CD4-positive, alpha-beta T cell treated with Interleukin-2 at 100 ng/mL for 4 hours (primary cell): ENCODE measurements at regions not wholly inside any gene's neighbourhood (a gene's known extent, or its start where the extent isn't known, plus 50 kb on each side); places are given as distances from the start of the nearest gene placed in this dataset.
"Not testable (repeated sequence)": the region's sequence is repeated elsewhere in the genome, so short reads cannot be mapped to it uniquely, and the experiment has no call there.

Experiments used
- DNase-seq: peaks from one replicate; pipeline ENCODE4 v3.0.0-alpha.2; 2020; ENCODE audit warnings: low spot score

DNA sequence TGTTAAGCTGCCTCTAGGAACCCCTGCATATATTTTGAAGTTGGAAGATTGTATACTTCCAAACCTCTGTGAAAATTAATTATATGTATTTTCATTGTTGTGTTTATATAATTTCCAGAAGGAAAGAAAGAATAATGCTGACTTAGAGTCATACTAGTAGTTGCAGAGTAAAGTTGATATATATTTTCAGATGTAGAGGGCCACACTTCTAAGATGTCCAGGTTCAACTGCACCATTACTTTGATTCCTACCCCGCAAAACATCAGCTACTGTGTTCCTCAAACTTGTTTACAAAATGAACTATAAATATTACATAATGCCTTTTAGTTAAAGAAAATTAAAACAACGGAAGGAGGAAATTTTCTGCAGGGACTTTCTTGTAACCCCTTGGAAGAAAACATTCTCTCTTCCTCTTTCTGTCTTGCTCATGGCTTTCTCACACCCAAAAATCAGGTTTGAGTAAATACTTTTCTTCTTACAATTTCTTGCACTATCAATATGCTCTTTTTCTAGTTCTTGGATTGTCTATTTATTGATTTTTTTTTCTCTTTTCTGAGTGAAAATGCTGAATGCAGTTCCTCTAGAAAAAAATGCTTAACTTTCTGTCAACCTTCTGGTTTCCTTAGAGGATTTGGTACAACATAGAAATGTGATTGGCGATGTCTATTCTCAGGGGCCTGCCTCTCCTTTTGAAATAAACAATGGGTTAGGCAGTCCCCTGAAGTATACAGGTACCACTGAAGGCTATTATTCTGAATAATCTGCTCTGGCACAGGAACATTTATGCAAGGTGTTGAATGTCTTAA, 867.8 kb downstream of the TTLL7 start:
- DNase-seq, result no peak

DNA sequence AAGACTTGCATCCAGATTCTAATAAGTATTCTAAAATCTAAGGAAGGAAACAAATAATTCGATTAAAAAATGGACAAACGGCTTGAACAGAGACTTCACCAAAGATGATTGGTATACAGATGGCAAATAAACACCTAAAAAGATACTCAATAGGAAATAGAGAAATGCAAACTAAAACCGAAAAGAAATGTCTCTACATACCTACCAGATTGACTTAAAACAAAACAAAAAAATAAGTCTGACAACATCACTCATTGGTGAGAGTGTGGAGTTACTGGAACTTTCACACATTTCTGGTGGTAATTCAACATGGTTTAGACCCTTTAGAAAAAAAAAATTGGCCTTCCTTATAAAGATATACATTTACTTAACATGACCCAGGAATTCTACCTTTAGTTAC, 869.8 kb downstream of the TTLL7 start:
- DNase-seq, result no peak

DNA sequence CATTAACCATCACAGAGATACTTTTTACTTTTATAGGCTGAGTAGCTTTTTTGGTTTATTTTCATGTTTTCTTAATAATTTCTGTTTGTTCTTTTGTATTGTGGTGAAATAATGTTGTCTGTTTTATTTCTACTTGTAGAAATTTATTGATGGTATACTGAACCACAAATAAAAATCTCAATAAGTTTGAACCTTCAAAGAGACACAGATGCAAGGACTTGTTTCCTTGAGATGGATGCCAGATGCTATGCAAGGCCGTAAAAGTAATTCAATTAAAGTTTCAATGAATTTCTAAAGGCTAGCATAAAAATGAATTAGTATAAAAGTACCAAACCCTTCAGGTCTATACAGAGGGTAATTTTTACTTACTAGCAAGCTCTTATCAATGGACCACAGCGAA, 873.5 kb downstream of the TTLL7 start:
- DNase-seq, result no peak

- DNase-seq, result no peak
Observed at GRCh38 chr1:83123019-83123418, 875.9 kb downstream of the TTLL7 start.

DNA sequence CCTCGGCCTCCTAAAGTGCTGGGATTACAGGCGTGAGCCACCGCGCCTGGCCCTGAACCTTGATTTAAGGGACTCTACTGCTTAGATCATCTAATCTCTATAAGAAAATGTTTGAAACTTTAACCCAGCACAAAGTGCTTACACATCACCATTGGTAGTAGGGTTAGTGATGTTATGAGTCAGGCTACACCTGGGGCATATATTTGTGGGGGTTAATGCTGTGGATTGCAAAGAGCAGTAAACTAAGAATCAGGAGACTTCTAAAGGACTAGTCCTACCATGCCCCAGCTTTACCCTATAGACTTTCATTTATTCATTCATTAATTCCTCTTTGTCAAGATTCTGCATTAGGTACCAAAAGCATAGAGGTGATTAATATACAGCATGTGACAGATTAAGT, 880.5 kb downstream of the TTLL7 start:
- no peak for DNase-seq

DNA sequence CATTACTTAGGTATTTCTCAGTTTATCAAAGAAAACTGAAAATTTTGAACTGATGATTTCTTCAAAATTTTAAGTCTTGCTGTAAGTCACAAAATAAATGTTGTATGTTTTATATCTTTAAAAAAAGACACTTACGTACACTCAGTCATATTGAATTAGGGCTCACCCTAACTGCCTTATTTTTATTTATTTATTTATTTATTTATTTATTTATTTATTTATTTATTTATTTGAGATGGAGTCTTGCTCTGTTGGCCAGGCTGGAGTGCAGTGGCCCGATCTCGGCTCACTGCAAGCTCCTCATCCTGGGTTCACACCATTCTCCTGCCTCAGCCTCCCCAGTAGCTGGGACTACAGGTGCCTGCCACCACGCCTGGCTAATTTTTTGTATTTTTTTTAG, 881.9 kb downstream of the TTLL7 start:
- not testable (repeated sequence) for DNase-seq

- no peak for DNase-seq
Observed at GRCh38 chr1:83115785-83116184, 883.1 kb downstream of the TTLL7 start.

DNA sequence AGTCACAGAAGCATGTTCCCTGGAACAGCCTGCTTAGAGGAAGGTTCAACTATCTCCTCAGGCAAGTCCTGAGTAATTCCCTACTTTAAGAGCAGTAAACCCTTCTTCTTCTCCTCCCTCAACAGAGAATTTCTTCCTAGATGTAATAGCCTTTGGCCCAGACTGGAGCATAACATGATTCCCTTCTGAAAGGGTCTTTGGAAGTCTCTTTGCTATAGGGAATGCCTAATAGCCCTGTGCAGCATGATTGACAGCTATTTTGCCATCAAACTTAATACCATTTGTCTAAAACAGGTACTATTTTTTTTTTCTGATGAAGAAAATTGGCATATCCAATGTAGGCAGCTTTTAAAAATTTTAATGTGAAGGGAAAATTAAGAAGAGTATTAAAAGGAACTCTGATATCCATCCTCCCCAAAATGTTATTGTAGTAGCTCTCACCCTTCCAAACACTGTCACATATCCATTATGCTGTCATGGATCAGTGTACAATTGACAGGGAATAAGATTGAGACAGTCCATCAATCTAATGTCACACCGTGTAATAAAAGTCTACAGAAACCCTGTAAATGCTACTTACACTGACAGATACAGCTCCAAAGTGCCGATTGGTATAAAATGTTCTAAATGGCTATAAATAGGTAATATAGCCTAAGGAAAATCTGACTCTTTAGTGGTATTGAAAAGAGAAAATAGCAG, 884.6 kb downstream of the TTLL7 start:
- no peak for DNase-seq

- DNase-seq, result no peak
Observed at GRCh38 chr1:83113652-83114051, 885.3 kb downstream of the TTLL7 start.

GRCh38 chr1:83112248-83112885, 886.6 kb downstream of the TTLL7 start:
- DNase-seq, result no peak

DNA sequence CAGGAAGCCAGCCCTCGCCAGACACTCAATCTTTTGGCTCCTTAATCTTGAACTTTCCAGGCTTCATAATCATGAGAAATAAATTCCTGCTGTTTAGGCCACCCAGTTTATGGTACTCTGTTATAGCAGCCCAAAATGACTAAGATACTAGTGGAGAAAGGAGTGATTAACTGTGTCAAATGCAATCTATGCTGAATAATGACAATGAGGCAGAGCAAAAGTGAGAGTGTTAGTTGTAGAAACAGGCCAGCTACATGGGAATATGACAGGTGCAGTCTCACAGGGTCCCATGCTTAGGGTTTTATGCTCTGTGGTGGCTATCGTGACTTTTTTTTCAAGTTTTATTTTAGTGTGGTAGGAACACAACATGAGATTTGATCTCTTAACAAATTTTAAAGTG, 888.8 kb downstream of the TTLL7 start:
- no peak for DNase-seq

- no peak for DNase-seq
Observed at GRCh38 chr1:83109692-83110091, 889.2 kb downstream of the TTLL7 start.

DNA sequence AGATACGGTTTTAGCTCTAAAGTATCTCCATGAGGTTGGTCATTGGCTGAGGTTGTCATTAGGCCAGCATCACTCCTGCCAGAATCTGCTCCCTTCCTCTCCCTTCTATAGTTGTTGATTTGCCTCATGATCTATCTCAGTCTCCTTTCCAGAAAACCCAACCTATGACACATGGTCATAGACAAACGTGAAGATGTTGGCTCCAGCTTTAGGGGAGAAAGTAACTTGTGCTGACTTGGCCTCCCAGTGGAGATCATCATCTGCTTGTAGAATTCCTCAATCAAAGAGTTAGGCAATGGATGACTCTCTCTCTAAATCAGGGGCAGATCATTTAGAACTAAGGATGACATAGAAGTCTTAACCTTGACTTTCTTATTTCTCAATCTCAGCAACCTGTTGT, 894.4 kb downstream of the TTLL7 start:
- no peak for DNase-seq

GRCh38 chr1:83103341-83103740, 895.6 kb downstream of the TTLL7 start:
- DNase-seq, result no peak

DNA sequence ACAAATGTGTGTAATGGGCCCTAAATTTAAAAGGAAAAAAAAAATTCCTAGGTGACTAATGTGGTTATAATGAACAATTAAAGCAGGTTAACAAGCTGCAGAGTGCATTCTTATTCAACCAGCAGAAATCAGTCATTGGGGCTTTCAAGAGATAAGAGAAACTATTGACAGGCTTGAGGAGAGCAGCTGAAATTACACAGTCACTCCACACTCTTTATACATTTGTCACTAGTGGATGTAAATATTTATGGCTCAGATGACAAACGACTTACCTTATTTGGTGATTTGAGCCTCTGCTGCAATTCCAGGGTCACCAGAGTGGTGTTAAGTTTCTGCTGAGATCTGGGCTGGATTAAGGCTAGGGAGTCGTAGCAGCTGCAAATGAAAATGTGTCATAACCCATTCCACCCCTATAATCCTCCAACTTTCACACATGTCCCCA, 896.3 kb downstream of the TTLL7 start:
- DNase-seq, result no peak

DNA sequence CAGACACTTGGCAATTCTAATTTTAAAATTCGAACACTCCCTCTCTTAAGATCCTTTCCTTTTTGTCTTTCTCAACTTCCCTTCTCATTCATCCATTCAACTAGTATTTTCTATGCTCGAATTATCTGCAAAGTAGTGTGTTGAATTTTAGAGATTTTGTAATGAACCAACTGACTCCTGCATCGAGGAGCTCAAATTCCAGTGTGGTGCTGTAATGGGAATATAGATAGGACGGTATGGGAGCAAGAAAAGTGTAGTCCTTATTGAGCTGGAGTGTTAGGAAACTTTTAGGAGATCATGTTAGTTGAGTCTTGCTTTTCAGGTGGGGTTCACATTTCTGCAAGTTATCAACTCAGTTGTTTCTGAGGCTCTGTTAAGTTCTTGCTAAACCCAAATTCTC, 897.5 kb downstream of the TTLL7 start:
- DNase-seq, result no peak

DNA sequence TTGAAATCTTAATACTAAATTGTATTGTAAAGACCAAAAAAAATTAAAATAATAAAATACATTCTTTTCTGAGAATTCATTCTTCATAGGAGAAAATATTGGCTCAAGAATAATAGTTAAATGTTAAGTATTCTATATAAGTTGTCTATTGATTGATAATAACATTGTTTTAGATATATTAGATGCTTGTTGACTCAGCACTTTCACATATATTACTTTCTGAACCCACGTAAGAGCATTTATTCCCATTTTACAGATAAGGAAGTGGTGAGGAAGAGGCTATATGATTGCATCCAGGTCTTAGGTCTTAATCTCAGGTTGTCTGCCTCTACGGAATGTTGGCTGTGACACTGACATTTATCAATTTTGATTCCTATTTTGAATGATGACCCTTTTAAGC, 898.8 kb downstream of the TTLL7 start:
- DNase-seq, result no peak

DNA sequence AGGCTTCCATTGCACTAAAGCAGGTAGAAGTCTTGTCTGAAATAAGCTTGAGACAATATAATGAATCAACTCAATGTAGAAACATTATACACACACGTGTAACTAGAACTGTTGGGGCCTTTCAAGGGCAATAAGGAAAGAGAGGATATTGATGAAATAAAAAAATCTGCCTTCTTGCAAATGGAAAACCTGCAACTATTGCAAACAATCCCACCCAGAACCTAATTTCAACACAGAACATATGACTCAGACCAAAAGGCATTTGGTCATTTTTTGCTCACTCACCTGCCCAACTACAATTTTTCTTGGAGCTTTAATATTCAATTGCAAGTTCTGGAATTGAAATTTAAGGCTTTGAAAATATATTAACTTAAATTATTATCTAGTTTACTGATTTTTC, 900.1 kb downstream of the TTLL7 start:
- no peak for DNase-seq

GRCh38 chr1:83098131-83098530, 900.8 kb downstream of the TTLL7 start:
- DNase-seq, result no peak

DNA sequence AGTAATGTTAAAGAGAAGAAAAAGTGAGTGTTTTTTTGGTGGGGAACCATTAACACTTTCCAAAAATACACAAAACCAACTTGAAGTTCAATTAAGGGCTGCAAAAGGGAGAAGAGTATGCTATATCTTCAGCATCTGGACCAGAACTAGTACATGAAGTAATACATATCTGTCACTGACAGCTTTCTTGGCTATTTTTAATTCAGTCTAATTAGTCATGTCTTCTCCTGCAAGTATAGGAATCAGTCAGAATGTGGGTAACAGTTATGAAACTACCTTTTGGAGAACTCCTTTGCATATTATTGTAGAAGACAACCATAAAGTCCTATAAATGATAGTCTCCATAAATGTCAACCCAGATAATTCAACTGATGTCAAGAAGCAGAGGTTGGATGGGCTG, 901.2 kb downstream of the TTLL7 start:
- no peak for DNase-seq

DNA sequence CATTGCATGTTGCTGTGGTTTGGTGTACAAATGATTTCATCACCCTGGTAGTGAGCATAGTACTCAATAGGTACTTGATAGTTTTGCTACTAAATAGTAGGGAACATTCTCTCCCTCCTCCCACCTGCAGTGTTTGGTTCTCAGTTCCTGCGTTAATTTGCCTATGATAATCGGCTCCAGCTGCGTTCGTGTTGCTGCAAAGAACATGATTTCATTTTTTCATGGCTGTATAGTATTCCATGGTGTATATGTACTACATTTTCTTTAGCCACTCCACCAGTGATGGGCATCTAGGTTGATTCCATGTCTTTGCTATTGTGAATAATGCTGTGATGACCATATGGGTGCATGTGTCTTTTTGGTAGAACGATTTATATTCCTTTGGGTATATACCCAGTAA, 903.4 kb downstream of the TTLL7 start:
- no peak for DNase-seq

DNA sequence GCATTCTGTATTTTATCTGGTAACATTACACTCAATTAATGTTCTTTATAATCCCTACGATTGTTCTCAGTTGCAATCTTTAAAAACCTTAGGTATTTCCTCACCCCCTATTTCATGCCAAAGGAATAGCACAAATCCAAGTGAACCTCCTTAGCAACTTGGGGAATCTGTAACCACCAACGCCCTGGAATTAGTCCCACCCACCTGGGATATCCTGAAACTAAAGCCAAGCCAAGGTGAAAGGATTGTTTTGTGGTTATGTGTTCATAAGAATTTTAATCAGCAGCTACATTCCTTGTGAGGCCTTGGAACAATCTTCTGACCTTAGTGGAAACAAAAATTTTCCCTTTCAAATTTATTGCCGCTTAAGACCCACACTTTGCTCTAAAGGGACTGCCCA, 908.7 kb downstream of the TTLL7 start:
- DNase-seq, result no peak

DNA sequence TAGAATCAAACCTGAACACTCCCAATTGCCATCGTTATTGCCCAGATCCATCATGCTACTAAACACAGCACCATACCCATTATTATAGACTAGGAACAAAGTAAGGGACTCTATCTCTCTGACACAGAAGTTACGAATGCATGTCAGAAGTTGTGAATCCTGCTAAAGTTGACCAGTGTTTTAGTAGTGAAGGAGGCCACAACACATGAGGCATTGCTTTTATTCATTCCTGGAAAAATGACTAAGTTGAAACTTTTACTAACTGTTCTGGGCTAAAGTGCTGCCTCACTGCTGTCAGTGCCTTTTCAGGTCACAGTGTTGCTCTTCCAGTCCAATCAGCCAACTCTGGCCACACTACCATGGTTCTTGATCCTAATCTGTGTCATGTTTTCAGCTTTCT, 911.1 kb downstream of the TTLL7 start:
- no peak for DNase-seq
